Testis (tissue), 2 donors: ENCODE measurements at regions not wholly inside any gene's neighbourhood (a gene's known extent, or its start where the extent isn't known, plus 50 kb on each side); places are given as distances from the start of the nearest gene placed in this dataset.

Source experiments
- CTCF ChIP-seq, 3 experiments: fragments of 450-650 bp in 2 of 3; fragments of 200-600 bp in 1 of 3; sonication (generic) in 1 of 3; IDR thresholded peaks; one replicate each; pipeline ENCODE4 v1.5.1; 2016 to 2019; ENCODE audit warnings: antibody characterized with exemption in 3 of 3, mild to moderate bottlenecking in 2 of 3, moderate library complexity in 1 of 3
- POLR2A ChIP-seq: fragments of 450-650 bp; IDR thresholded peaks from one replicate; pipeline ENCODE4 v1.6.1; 2017; ENCODE audit warnings: antibody characterized with exemption, mild to moderate bottlenecking, moderate library complexity

GRCh38 chr5:57568136-57568535, 85.5 kb upstream of the ACTBL2 start:
- TF ChIP-seq CTCF (IDR thresholded peaks at IDR 0.05) (no peak), POLR2A (no peak)
